SH-SY5Y (cell line): ENCODE measurements at regions not wholly inside any gene's neighbourhood (a gene's known extent, or its start where the extent isn't known, plus 50 kb on each side); places are given as distances from the start of the nearest gene placed in this dataset.

Experiments used
- GATA2 ChIP-seq: IDR thresholded peaks from 2 replicates; pipeline ENCODE4 v1.6.1; 2011; ENCODE audit warnings: mild to moderate bottlenecking, low read depth, low read length
- GATA3 ChIP-seq: IDR thresholded peaks from 2 replicates; pipeline ENCODE4 v1.6.1; 2011; ENCODE audit warnings: low read depth, mild to moderate bottlenecking, low read length, moderate library complexity

DNA sequence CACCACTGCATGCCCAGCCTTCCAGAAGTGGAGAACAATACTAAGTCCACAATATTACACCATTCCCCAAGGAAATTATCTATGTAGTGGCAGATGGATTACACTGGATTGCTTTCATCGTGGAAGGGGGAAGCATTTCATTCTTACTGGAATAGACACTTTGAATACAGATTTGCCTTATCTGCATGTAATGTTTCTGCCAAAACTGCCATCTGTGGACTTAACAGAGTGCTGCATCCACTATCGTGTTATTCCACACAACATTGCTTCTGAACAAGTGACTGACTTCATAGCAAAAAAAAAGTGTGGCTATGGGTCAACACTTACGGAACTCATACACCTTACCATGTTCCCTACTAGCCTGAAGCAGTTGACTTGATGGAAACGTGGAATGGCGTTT is 536.9 kb downstream of the BRINP1 start:
- TF ChIP-seq GATA3: no peak
- no peak for TF ChIP-seq GATA2
